ENCODE measurements at regions not wholly inside any gene's neighbourhood (a gene's known extent, or its start where the extent isn't known, plus 50 kb on each side); places are given as distances from the start of the nearest gene placed in this dataset.

DNA sequence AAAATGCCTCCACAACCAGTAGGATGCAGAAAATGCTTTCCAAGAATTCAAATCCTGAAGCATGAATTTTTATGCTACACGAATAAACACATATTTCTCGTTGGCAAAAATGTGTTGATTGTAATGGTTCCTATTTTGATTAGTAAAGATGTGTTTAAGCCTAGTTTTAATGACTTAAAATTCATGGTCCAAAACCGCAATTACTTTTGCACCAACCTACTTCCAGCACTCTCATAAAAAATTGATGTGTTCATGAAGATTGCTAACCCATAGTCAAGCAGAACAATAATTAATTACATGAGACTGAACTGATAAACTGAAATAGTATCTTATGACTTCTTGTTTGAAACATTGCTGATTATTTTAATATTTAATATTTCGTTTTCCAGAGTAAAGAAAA, 828.8 kb downstream of the CCSER2 start:
- no peak overlapping the region for H4K8ac ChIP-seq (replicated peaks; ENCODE audit: insufficient read length, low read depth, low read length)
- H3K4ac ChIP-seq (ENCODE audit: low read depth, low read length), result no peak overlapping the region
- TF ChIP-seq CTCF (conservative IDR thresholded peaks at IDR 0.05), result no peak
- DNase-seq, result no peak
- Mint-ChIP-seq H3K27ac (no peak overlapping the region), H3K9me3 (no peaks in the 10 kb centered on the region), H3K36me3 (ENCODE audit: insufficient read depth in 1 of 3, low read depth in 3 of 3) (no peaks in the 10 kb centered on the region), H3K4me3 (no peak overlapping the region), H3K4me1 (peaks cover 10 to 12% of the 10 kb centered on the region in 2 experiments), H3K27me3 (ENCODE audit: low read depth) (no peaks in the 10 kb centered on the region; the same call in 1 of the 2 replicates)
- no peak overlapping the region for H3K9ac ChIP-seq (ENCODE audit: extremely low read depth, insufficient read length, low read length)
- no peak overlapping the region for H2AK5ac ChIP-seq (ENCODE audit: insufficient read length, low read length)
- H3K27me3 ChIP-seq (ENCODE audit: insufficient read depth, low read length), result no peaks in the 10 kb centered on the region
- no peak overlapping the region for H2BK20ac ChIP-seq (ENCODE audit: low read depth, low read length, poor library complexity, severe bottlenecking)
- H3K56ac ChIP-seq (ENCODE audit: insufficient read length, low read depth, low read length), result no peak overlapping the region
- no peaks in the 10 kb centered on the region for H4K20me1 ChIP-seq (ENCODE audit: control insufficient read depth, insufficient read depth, insufficient read length)
- WGBS (ENCODE audit: extremely low coverage, insufficient read length, low lambda C conversion rate), result no CpG with 5 or more reads among the region's 4 CpGs
- no peak overlapping the region for H4K91ac ChIP-seq (ENCODE audit: insufficient read length, low read depth, low read length)
- no peak overlapping the region for H3K14ac ChIP-seq (ENCODE audit: insufficient read depth, low read length)
- H3K79me1 ChIP-seq (ENCODE audit: insufficient read depth, low read depth, low read length, poor library complexity, severe bottlenecking), result no peaks in the 10 kb centered on the region
- no peak overlapping the region for H3K23ac ChIP-seq (ENCODE audit: insufficient read length, low read depth, low read length)
- no peak overlapping the region for H3T11ph ChIP-seq (ENCODE audit: low read length)
- H4K5ac ChIP-seq (ENCODE audit: insufficient read length, low read depth, low read length), result no peak overlapping the region
- no peak overlapping the region for H2BK120ac ChIP-seq (ENCODE audit: low read depth, low read length, poor library complexity, severe bottlenecking)
- H3K4me1 ChIP-seq (ENCODE audit: insufficient read depth, low read length), result no peaks in the 10 kb centered on the region; the same call in 1 of the 2 replicates
- no peak overlapping the region for H2BK12ac ChIP-seq (ENCODE audit: insufficient read length, low read depth, low read length)
- no peak overlapping the region for H2BK15ac ChIP-seq (ENCODE audit: low read depth, low read length)
- H3K23me2 ChIP-seq (ENCODE audit: insufficient read length, low read depth, low read length, poor library complexity, severe bottlenecking), result no peaks in the 10 kb centered on the region
- no peak overlapping the region for H2AFZ ChIP-seq (ENCODE audit: low read length)
- H3K4me2 ChIP-seq (ENCODE audit: insufficient read depth, insufficient read length, low read length), result no peak overlapping the region
- H2BK5ac ChIP-seq (ENCODE audit: insufficient read length, low read length), result no peak overlapping the region
- H3K27ac ChIP-seq (ENCODE audit: insufficient read length, low read depth, low read length), result no peak overlapping the region
- H3K79me2 ChIP-seq (ENCODE audit: insufficient read depth, low read length), result no peaks in the 10 kb centered on the region
- no peaks in the 10 kb centered on the region for H3K9me3 ChIP-seq (ENCODE audit: control insufficient read depth, low read depth, low read length)
- no peak overlapping the region for H3K18ac ChIP-seq (ENCODE audit: insufficient read length, low read depth, low read length)

Data from H9 (cell line).